ENCODE measurements at regions not wholly inside any gene's neighbourhood (a gene's known extent, or its start where the extent isn't known, plus 50 kb on each side); places are given as distances from the start of the nearest gene placed in this dataset.

GRCh38 chr16:63185235-63185780 is 1149.1 kb upstream of the CDH8 start:
- TF ChIP-seq CTCF (IDR thresholded peaks at IDR 0.05; ENCODE audit: borderline replicate concordance, insufficient read depth, low read depth, low read length): no peak
- no peak overlapping the region for H3K4me3 ChIP-seq (ENCODE audit: low read depth, low read length)

GRCh38 chr16:63183743-63184142 is 1147.5 kb upstream of the CDH8 start:
- no peak for TF ChIP-seq CTCF (IDR thresholded peaks at IDR 0.05; ENCODE audit: borderline replicate concordance, insufficient read depth, low read depth, low read length)
- no peak overlapping the region for H3K4me3 ChIP-seq (ENCODE audit: low read depth, low read length)

GRCh38 chr16:63175313-63175712 is 1139.1 kb upstream of the CDH8 start:
- no peak overlapping the region for H3K4me3 ChIP-seq (ENCODE audit: low read depth, low read length)
- TF ChIP-seq CTCF (IDR thresholded peaks at IDR 0.05; ENCODE audit: borderline replicate concordance, insufficient read depth, low read depth, low read length): no peak

- no peak for TF ChIP-seq CTCF (IDR thresholded peaks at IDR 0.05; ENCODE audit: borderline replicate concordance, insufficient read depth, low read depth, low read length)
- no peak overlapping the region for H3K4me3 ChIP-seq (ENCODE audit: low read depth, low read length)
Measured at GRCh38 chr16:63174801-63175200, 1138.6 kb upstream of the CDH8 start.

- H3K4me3 ChIP-seq (ENCODE audit: low read depth, low read length): no peak overlapping the region
- TF ChIP-seq CTCF (IDR thresholded peaks at IDR 0.05; ENCODE audit: borderline replicate concordance, insufficient read depth, low read depth, low read length): no peak
Measured at GRCh38 chr16:63171545-63171944, 1135.3 kb upstream of the CDH8 start.

GRCh38 chr16:63169100-63169499 is 1132.9 kb upstream of the CDH8 start:
- TF ChIP-seq CTCF (IDR thresholded peaks at IDR 0.05; ENCODE audit: borderline replicate concordance, insufficient read depth, low read depth, low read length): no peak
- no peak overlapping the region for H3K4me3 ChIP-seq (ENCODE audit: low read depth, low read length)

GRCh38 chr16:63157818-63158217 is 1121.6 kb upstream of the CDH8 start:
- no peak for TF ChIP-seq CTCF (IDR thresholded peaks at IDR 0.05; ENCODE audit: borderline replicate concordance, insufficient read depth, low read depth, low read length)
- no peak overlapping the region for H3K4me3 ChIP-seq (ENCODE audit: low read depth, low read length)

All from GM12875 (cell line).